ENCODE measurements at regions not wholly inside any gene's neighbourhood (a gene's known extent, or its start where the extent isn't known, plus 50 kb on each side); places are given as distances from the start of the nearest gene placed in this dataset.

DNA sequence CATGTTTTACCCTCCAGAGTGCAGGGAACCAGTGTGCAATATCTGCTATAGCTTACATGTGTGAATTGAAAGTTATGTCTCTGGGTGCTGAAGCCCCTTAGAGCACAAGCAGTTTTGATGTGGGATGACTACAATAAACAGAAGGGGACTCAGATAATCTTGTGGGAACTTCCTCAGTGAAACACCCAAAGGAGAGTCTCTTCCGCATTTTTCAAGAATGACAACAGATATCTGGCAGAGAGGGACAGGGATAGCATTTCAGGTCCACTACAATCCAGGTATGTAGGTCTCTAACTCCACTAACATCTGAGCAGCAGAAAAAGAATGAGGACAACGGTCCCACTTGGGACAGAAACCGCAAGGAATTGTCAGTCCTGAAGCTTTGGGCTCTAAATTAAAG, 67.6 kb upstream of the PDE4B start:
- TF ChIP-seq EZH2 (IDR thresholded peaks at IDR 0.05; ENCODE audit: insufficient read depth, poor library complexity, severe bottlenecking), result no peak
- no peak for TF ChIP-seq EZH2phosphoT487 (IDR thresholded peaks at IDR 0.05; ENCODE audit: insufficient read depth, low read depth)

All from GM23248 (cell line).